Activated CD4-positive, alpha-beta T cell treated with anti-CD3 and anti-CD28 coated beads, Interleukin-2, amount 10 ng/mL, durations not matched to agents 24 days and 14 days (primary cell): ENCODE measurements at regions not wholly inside any gene's neighbourhood (a gene's known extent, or its start where the extent isn't known, plus 50 kb on each side); places are given as distances from the start of the nearest gene placed in this dataset.
"Not testable (repeated sequence)": the region's sequence is repeated elsewhere in the genome, so short reads cannot be mapped to it uniquely, and the experiment has no call there.

Source experiments
- DNase-seq: peaks from one replicate; pipeline ENCODE4 v3.0.0; 2022
- H3K27ac Mint-ChIP-seq: one replicate; pipeline ENCODE4 v1.8.0; 2022; ENCODE audit warnings: mild to moderate bottlenecking, mixed read lengths
- H3K27me3 Mint-ChIP-seq: one replicate; pipeline ENCODE4 v1.8.0; 2022; ENCODE audit warnings: mixed read lengths
- H3K36me3 Mint-ChIP-seq: one replicate; pipeline ENCODE4 v1.8.0; 2022; ENCODE audit warnings: low read depth, mild to moderate bottlenecking, mixed read lengths
- H3K4me1 Mint-ChIP-seq: one replicate; pipeline ENCODE4 v1.8.0; 2021; ENCODE audit warnings: mixed read lengths
- H3K4me3 Mint-ChIP-seq: one replicate; pipeline ENCODE4 v1.8.0; 2022; ENCODE audit warnings: mild to moderate bottlenecking, moderate library complexity, mixed read lengths
- H3K9me3 Mint-ChIP-seq: one replicate; pipeline ENCODE4 v1.8.0; 2021; ENCODE audit warnings: mixed read lengths
- intact Hi-C: fragments of 100-400 bp; cut with micrococcal nuclease; formaldehyde crosslinking; loops from one replicate; pipeline ENCODE4 v1.15.1; 2023

- no peak overlapping the region for H3K27ac Mint-ChIP-seq
- no peaks in the 10 kb centered on the region for H3K4me1 Mint-ChIP-seq
- no peak for DNase-seq
- H3K4me3 Mint-ChIP-seq = no peak overlapping the region
- no peaks in the 10 kb centered on the region for H3K9me3 Mint-ChIP-seq
- no peaks in the 10 kb centered on the region for H3K36me3 Mint-ChIP-seq
- intact Hi-C loops = no loop called here
- H3K27me3 Mint-ChIP-seq = no peaks in the 10 kb centered on the region
Measured at GRCh38 chr11:87812571-87813365, 362.5 kb downstream of the RAB38 start.

DNA sequence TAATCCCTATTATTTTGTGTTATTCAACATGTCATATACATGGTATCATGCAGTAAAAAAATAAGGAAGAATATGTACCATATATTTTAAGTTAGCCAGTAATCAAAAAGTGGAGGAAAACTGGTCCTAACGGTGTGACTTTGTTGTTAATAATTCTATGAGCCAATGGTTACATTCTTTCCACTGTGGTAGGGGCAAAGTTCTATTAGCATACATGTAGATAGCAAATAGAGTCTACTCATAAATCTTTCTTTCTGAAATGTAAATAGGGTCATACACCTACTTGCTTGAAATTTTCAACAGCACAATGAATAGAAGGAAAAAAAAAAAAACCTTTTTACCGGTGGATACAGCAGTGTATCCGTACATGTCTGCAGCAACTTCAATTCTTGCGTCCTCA lies 364.8 kb downstream of the RAB38 start:
- no peaks in the 10 kb centered on the region for H3K9me3 Mint-ChIP-seq
- no peak for DNase-seq
- no peak overlapping the region for H3K27ac Mint-ChIP-seq
- no peaks in the 10 kb centered on the region for H3K4me1 Mint-ChIP-seq
- H3K4me3 Mint-ChIP-seq = no peak overlapping the region
- no peaks in the 10 kb centered on the region for H3K27me3 Mint-ChIP-seq
- intact Hi-C loops = no loop called here
- H3K36me3 Mint-ChIP-seq = no peaks in the 10 kb centered on the region

GRCh38 chr11:87809256-87809655 lies 366.0 kb downstream of the RAB38 start:
- no peaks in the 10 kb centered on the region for H3K4me1 Mint-ChIP-seq
- DNase-seq = no peak
- H3K27me3 Mint-ChIP-seq = no peaks in the 10 kb centered on the region
- no peaks in the 10 kb centered on the region for H3K9me3 Mint-ChIP-seq
- no peak overlapping the region for H3K4me3 Mint-ChIP-seq
- no peak overlapping the region for H3K27ac Mint-ChIP-seq
- H3K36me3 Mint-ChIP-seq = no peaks in the 10 kb centered on the region
- intact Hi-C loops = no loop called here

DNA sequence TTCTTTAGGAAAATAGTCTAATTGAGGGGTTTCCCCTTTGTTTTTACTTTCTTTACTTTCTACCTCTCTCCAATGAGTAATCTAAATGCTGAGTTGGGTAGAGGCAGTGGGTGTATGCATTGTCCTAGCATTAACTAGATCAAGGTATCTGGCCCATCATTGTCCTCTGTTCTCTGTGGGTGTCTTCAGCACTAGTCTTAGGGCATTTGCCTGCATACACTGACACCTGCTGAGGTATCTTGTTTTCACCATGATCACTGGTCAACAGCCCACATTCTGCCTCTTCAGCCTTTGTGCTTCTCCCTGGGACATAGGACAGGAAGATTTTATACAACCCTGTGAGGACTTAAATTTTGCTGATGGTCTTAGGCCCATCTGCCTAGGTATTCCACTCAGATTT lies 371.1 kb downstream of the RAB38 start:
- H3K9me3 Mint-ChIP-seq = no peaks in the 10 kb centered on the region
- no peak overlapping the region for H3K27ac Mint-ChIP-seq

GRCh38 chr11:87803748-87804147 lies 371.5 kb downstream of the RAB38 start:
- Mint-ChIP-seq H3K4me3 (no peak overlapping the region), H3K27me3 (no peaks in the 10 kb centered on the region), H3K9me3 (no peaks in the 10 kb centered on the region), H3K4me1 (no peaks in the 10 kb centered on the region), H3K36me3 (no peaks in the 10 kb centered on the region), H3K27ac (no peak overlapping the region)
- no peak for DNase-seq
- intact Hi-C loops = no loop called here

More for the DNA sequence above, 371.1 kb downstream of the RAB38 start:
- intact Hi-C loops = no loop called here
- H3K36me3 Mint-ChIP-seq = no peaks in the 10 kb centered on the region
- no peaks in the 10 kb centered on the region for H3K27me3 Mint-ChIP-seq
- no peak overlapping the region for H3K4me3 Mint-ChIP-seq
- no peak for DNase-seq
- no peaks in the 10 kb centered on the region for H3K4me1 Mint-ChIP-seq

- H3K4me1 Mint-ChIP-seq, H3K9me3 Mint-ChIP-seq, intact Hi-C loops, DNase-seq, H3K36me3 Mint-ChIP-seq, H3K27ac Mint-ChIP-seq, H3K4me3 Mint-ChIP-seq, H3K27me3 Mint-ChIP-seq: not testable (repeated sequence)
Measured at GRCh38 chr11:87784862-87785261, 390.4 kb downstream of the RAB38 start.

GRCh38 chr11:87780068-87780413 lies 395.2 kb downstream of the RAB38 start:
- H3K4me1 Mint-ChIP-seq = no peaks in the 10 kb centered on the region
- no peak overlapping the region for H3K4me3 Mint-ChIP-seq
- no peaks in the 10 kb centered on the region for H3K27me3 Mint-ChIP-seq
- no peak for DNase-seq
- H3K9me3 Mint-ChIP-seq = no peaks in the 10 kb centered on the region
- H3K36me3 Mint-ChIP-seq = no peaks in the 10 kb centered on the region
- no peak overlapping the region for H3K27ac Mint-ChIP-seq
- intact Hi-C loops = no loop called here

GRCh38 chr11:87779276-87780067 lies 395.8 kb downstream of the RAB38 start:
- Mint-ChIP-seq H3K36me3 (no peaks in the 10 kb centered on the region), H3K4me3 (no peak overlapping the region), H3K27me3 (no peaks in the 10 kb centered on the region), H3K4me1 (no peaks in the 10 kb centered on the region), H3K27ac (no peak overlapping the region), H3K9me3 (no peaks in the 10 kb centered on the region)
- no peak for DNase-seq
- intact Hi-C loops = no loop called here

- Mint-ChIP-seq H3K27ac (no peak overlapping the region), H3K36me3 (no peaks in the 10 kb centered on the region), H3K4me1 (no peaks in the 10 kb centered on the region), H3K27me3 (no peaks in the 10 kb centered on the region), H3K4me3 (no peak overlapping the region), H3K9me3 (no peaks in the 10 kb centered on the region)
- intact Hi-C loops = no loop called here
- no peak for DNase-seq
Measured at GRCh38 chr11:87778357-87778756, 396.9 kb downstream of the RAB38 start.

GRCh38 chr11:87775036-87775435 lies 400.2 kb downstream of the RAB38 start:
- H3K27ac Mint-ChIP-seq = no peak overlapping the region
- intact Hi-C loops = no loop called here
- DNase-seq = no peak
- H3K36me3 Mint-ChIP-seq = no peaks in the 10 kb centered on the region
- no peak overlapping the region for H3K4me3 Mint-ChIP-seq
- no peaks in the 10 kb centered on the region for H3K4me1 Mint-ChIP-seq
- H3K9me3 Mint-ChIP-seq = no peaks in the 10 kb centered on the region
- H3K27me3 Mint-ChIP-seq = no peaks in the 10 kb centered on the region

GRCh38 chr11:87769661-87770060 lies 405.6 kb downstream of the RAB38 start:
- no peak for DNase-seq
- Mint-ChIP-seq H3K4me3 (no peak overlapping the region), H3K9me3 (no peaks in the 10 kb centered on the region), H3K36me3 (no peaks in the 10 kb centered on the region), H3K27me3 (no peaks in the 10 kb centered on the region), H3K27ac (no peak overlapping the region), H3K4me1 (no peaks in the 10 kb centered on the region)
- intact Hi-C loops = no loop called here

- H3K4me1 Mint-ChIP-seq = no peaks in the 10 kb centered on the region
- no peak overlapping the region for H3K27ac Mint-ChIP-seq
- H3K27me3 Mint-ChIP-seq = no peaks in the 10 kb centered on the region
- no peaks in the 10 kb centered on the region for H3K36me3 Mint-ChIP-seq
- intact Hi-C loops = no loop called here
- DNase-seq = no peak
- no peak overlapping the region for H3K4me3 Mint-ChIP-seq
- no peaks in the 10 kb centered on the region for H3K9me3 Mint-ChIP-seq
Measured at GRCh38 chr11:87767615-87768014, 407.6 kb downstream of the RAB38 start.

- H3K4me1 Mint-ChIP-seq, DNase-seq, H3K36me3 Mint-ChIP-seq, H3K27ac Mint-ChIP-seq, intact Hi-C loops, H3K27me3 Mint-ChIP-seq, H3K4me3 Mint-ChIP-seq, H3K9me3 Mint-ChIP-seq: not testable (repeated sequence)
Measured at GRCh38 chr11:87764075-87764474, 411.2 kb downstream of the RAB38 start.

GRCh38 chr11:87754685-87755084 lies 420.6 kb downstream of the RAB38 start:
- intact Hi-C loops = no loop called here
- Mint-ChIP-seq H3K27ac (no peak overlapping the region), H3K27me3 (no peaks in the 10 kb centered on the region), H3K9me3 (no peaks in the 10 kb centered on the region), H3K4me1 (no peaks in the 10 kb centered on the region), H3K4me3 (no peak overlapping the region), H3K36me3 (no peaks in the 10 kb centered on the region)
- no peak for DNase-seq
